Upper lobe of left lung (tissue), 6 donors: ENCODE measurements at regions not wholly inside any gene's neighbourhood (a gene's known extent, or its start where the extent isn't known, plus 50 kb on each side); places are given as distances from the start of the nearest gene placed in this dataset.
A peak's percentile ranks its signal among the peaks of the same experiment; 100 is the strongest.

Experiments used
- ATAC-seq, 2 donors: fragments of 200-7000 bp; cut with Tn5 transposase; one replicate each; pipeline ENCODE4 v1.9.1; 2022; ENCODE audit warnings: mild to moderate bottlenecking in 2 of 2, moderate library complexity in 2 of 2; ENCODE audit not compliant: low FRiP score in 2 of 2
- DNase-seq, 2 donors: peaks; one replicate each; pipeline ENCODE4 v3.0.0-alpha.2; 2019 to 2020
- H3K27ac ChIP-seq, 4 donors: fragments of 200-600 bp; sonication (generic); one replicate each; pipeline ENCODE4 v1.5.1; 2016 to 2019
- H3K27me3 ChIP-seq, 4 donors: fragments of 200-600 bp; sonication (generic); one replicate each; pipeline ENCODE4 v1.5.1; 2017 to 2019
- H3K36me3 ChIP-seq, 4 donors: fragments of 200-600 bp; sonication (generic); one replicate each; pipeline ENCODE4 v1.5.1; 2016 to 2019
- H3K4me1 ChIP-seq, 4 donors: fragments of 200-600 bp; sonication (generic); one replicate each; pipeline ENCODE4 v1.5.1; 2018 to 2019
- H3K4me3 ChIP-seq, 4 donors: fragments of 200-600 bp; sonication (generic); one replicate each; pipeline ENCODE4 v1.5.1; 2017 to 2019; ENCODE audit warnings: mild to moderate bottlenecking in 2 of 4, moderate library complexity in 1 of 4
- H3K9me3 ChIP-seq, 4 donors: fragments of 200-600 bp; sonication (generic); one replicate each; pipeline ENCODE4 v1.5.1; 2018 to 2019
- CTCF ChIP-seq, 6 experiments: fragments of 450-650 bp in 4 of 6; fragments of 200-600 bp in 2 of 6; sonication (generic) in 2 of 6; IDR thresholded peaks; one replicate each; pipeline ENCODE4 v1.5.1; 2016 to 2019; ENCODE audit warnings: antibody characterized with exemption in 6 of 6
- EP300 ChIP-seq, 4 donors: sonication (generic); formaldehyde crosslinking; IDR thresholded peaks; one replicate each; pipeline ENCODE4 v1.5.1; 2017; ENCODE audit warnings: antibody characterized with exemption in 4 of 4, control low read depth in 2 of 4
- POLR2A ChIP-seq, 4 donors: fragments of 450-650 bp; IDR thresholded peaks; one replicate each; pipeline ENCODE4 v1.5.1; 2016 to 2017; ENCODE audit warnings: antibody characterized with exemption in 4 of 4, mild to moderate bottlenecking in 2 of 4
- POLR2AphosphoS5 ChIP-seq, 2 donors: sonication (generic); formaldehyde crosslinking; IDR thresholded peaks; one replicate each; pipeline ENCODE4 v1.5.1; 2017; ENCODE audit warnings: antibody characterized with exemption in 2 of 2
- WGBS, 2 donors: methylation state at CpG; one replicate each; pipeline ENCODE4 v1.1.5; 2017 to 2018; 5-methylcytosine and 5-hydroxymethylcytosine counted together
- donor health status: DM: no; HTN: no; CAD: no; lungs with moderate emphysema.
- donor health status: DM: no; HTN: yes; CAD: no; lungs with severe emphysema.

- 87 to 92% methylated on average over 12 of the region's 12 CpGs for WGBS, 2 donors
- H3K9me3 ChIP-seq: no peaks in the 10 kb centered on the region
- no peak for DNase-seq
- no peaks in the 10 kb centered on the region for H3K27me3 ChIP-seq
- no peaks in the 10 kb centered on the region for H3K36me3 ChIP-seq
- H3K4me3 ChIP-seq: no peak overlapping the region
- no peaks in the 10 kb centered on the region for H3K4me1 ChIP-seq
- ATAC-seq: no peak
- no peak overlapping the region for H3K27ac ChIP-seq
- TF ChIP-seq EP300 (IDR thresholded peaks at IDR 0.05) (no peak), POLR2AphosphoS5 (IDR thresholded peaks at IDR 0.05) (no peak), CTCF (IDR thresholded peaks at IDR 0.05) (no peak), POLR2A (IDR thresholded peaks at IDR 0.05) (no peak)
Observed at GRCh38 chr1:5379176-5379759, 613.0 kb downstream of the NPHP4 start.

- Histone ChIP-seq H3K4me3 (no peak overlapping the region), H3K9me3 (peaks cover 0 to 11% (median 2%) of the 10 kb centered on the region in 4 donors), H3K27ac (no peak overlapping the region), H3K4me1 (no peaks in the 10 kb centered on the region), H3K36me3 (no peaks in the 10 kb centered on the region), H3K27me3 (no peaks in the 10 kb centered on the region)
- peak in 1 of 2 donors; percentile 8 for ATAC-seq
- TF ChIP-seq POLR2AphosphoS5 (IDR thresholded peaks at IDR 0.05) (no peak), EP300 (IDR thresholded peaks at IDR 0.05) (no peak), POLR2A (IDR thresholded peaks at IDR 0.05) (no peak), CTCF (IDR thresholded peaks at IDR 0.05) (no peak)
- WGBS, 2 donors: 33 to 76% methylated on average over 1 to 6 of the region's 6 CpGs
- no peak for DNase-seq
Observed at GRCh38 chr1:5376538-5377247, 615.5 kb downstream of the NPHP4 start.

GRCh38 chr1:5375481-5375880 lies 616.7 kb downstream of the NPHP4 start:
- WGBS, 2 donors: 33 to 55% methylated on average over 1 to 6 of the region's 6 CpGs
- DNase-seq: no peak

GRCh38 chr1:5374192-5374591 lies 618.0 kb downstream of the NPHP4 start:
- Histone ChIP-seq H3K9me3 (peaks cover 0 to 11% (median 2%) of the 10 kb centered on the region in 4 donors), H3K27me3 (no peaks in the 10 kb centered on the region), H3K4me3 (no peak overlapping the region), H3K27ac (no peak overlapping the region), H3K36me3 (no peaks in the 10 kb centered on the region), H3K4me1 (no peaks in the 10 kb centered on the region)
- TF ChIP-seq EP300 (IDR thresholded peaks at IDR 0.05): no peak
- DNase-seq: no peak
- no peak for ATAC-seq
- WGBS, 2 donors: 86 to 88% methylated on average over 4 of the region's 4 CpGs

More at GRCh38 chr1:5375481-5375880, 616.7 kb downstream of the NPHP4 start:
- Histone ChIP-seq H3K36me3 (no peaks in the 10 kb centered on the region), H3K4me1 (no peaks in the 10 kb centered on the region), H3K27ac (no peak overlapping the region), H3K9me3 (peaks cover 0 to 11% (median 2%) of the 10 kb centered on the region in 4 donors), H3K27me3 (no peaks in the 10 kb centered on the region), H3K4me3 (no peak overlapping the region)
- ATAC-seq: no peak
- TF ChIP-seq CTCF (IDR thresholded peaks at IDR 0.05) (no peak), EP300 (IDR thresholded peaks at IDR 0.05) (no peak), POLR2A (IDR thresholded peaks at IDR 0.05) (no peak), POLR2AphosphoS5 (IDR thresholded peaks at IDR 0.05) (no peak)

GRCh38 chr1:5373281-5373680 lies 618.9 kb downstream of the NPHP4 start:
- WGBS, 2 donors: 91 to 97% methylated on average over 3 to 4 of the region's 4 CpGs
- DNase-seq (no peak), ATAC-seq (no peak)
- TF ChIP-seq POLR2AphosphoS5 (IDR thresholded peaks at IDR 0.05): no peak
- TF ChIP-seq POLR2A (IDR thresholded peaks at IDR 0.05): no peak
- TF ChIP-seq EP300 (IDR thresholded peaks at IDR 0.05): no peak
- TF ChIP-seq CTCF (IDR thresholded peaks at IDR 0.05): no peak
- Histone ChIP-seq H3K27ac (no peak overlapping the region), H3K27me3 (no peaks in the 10 kb centered on the region), H3K9me3 (peaks cover 0 to 11% (median 2%) of the 10 kb centered on the region in 4 donors), H3K4me1 (no peaks in the 10 kb centered on the region), H3K4me3 (no peak overlapping the region), H3K36me3 (no peaks in the 10 kb centered on the region)
